ENCODE measurements at regions not wholly inside any gene's neighbourhood (a gene's known extent, or its start where the extent isn't known, plus 50 kb on each side); places are given as distances from the start of the nearest gene placed in this dataset.

DNA sequence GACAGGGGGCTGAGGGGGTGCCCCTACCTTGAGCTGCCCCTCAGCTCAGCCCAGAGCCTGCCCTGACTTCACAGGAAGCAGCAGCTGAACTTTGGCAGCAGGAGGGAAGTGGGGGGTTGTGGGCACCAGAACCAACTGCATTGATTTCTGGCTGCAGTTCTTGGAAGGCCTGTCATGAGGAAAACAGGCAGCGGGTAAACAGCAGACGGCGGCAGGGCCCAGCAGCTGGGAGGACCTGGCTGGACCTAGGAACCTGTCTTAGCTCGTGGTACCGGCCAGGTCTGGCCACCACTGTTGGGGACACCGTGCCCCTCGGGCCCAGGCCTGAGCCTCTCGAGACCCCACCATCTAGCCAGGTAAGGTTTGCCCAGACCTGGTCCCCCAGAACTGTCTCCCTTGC lies 154.2 kb upstream of the MYL2 start:
- Histone ChIP-seq H3K27ac (no peak overlapping the region), H3K79me2 (no peaks in the 10 kb centered on the region), H3K4me2 (ENCODE audit: low read length) (no peak overlapping the region), H3K36me3 (ENCODE audit: control insufficient read depth, insufficient read depth, low read length) (no peaks in the 10 kb centered on the region), H3K27me3 (ENCODE audit: control insufficient read depth, insufficient read depth, low read length) (no peaks in the 10 kb centered on the region), H3K4me3 (ENCODE audit: low read depth, low read length) (no peak overlapping the region), H3K4me1 (no peaks in the 10 kb centered on the region), H2AFZ (no peak overlapping the region), H3K9ac (no peak overlapping the region), H3K9me3 (ENCODE audit: control insufficient read depth, low read length) (no peaks in the 10 kb centered on the region)
- TF ChIP-seq, protein P1, sequence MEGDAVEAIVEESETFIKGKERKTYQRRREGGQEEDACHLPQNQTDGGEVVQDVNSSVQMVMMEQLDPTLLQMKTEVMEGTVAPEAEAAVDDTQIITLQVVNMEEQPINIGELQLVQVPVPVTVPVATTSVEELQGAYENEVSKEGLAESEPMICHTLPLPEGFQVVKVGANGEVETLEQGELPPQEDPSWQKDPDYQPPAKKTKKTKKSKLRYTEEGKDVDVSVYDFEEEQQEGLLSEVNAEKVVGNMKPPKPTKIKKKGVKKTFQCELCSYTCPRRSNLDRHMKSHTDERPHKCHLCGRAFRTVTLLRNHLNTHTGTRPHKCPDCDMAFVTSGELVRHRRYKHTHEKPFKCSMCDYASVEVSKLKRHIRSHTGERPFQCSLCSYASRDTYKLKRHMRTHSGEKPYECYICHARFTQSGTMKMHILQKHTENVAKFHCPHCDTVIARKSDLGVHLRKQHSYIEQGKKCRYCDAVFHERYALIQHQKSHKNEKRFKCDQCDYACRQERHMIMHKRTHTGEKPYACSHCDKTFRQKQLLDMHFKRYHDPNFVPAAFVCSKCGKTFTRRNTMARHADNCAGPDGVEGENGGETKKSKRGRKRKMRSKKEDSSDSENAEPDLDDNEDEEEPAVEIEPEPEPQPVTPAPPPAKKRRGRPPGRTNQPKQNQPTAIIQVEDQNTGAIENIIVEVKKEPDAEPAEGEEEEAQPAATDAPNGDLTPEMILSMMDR (IDR thresholded peaks at IDR 0.05): no peak

DNA sequence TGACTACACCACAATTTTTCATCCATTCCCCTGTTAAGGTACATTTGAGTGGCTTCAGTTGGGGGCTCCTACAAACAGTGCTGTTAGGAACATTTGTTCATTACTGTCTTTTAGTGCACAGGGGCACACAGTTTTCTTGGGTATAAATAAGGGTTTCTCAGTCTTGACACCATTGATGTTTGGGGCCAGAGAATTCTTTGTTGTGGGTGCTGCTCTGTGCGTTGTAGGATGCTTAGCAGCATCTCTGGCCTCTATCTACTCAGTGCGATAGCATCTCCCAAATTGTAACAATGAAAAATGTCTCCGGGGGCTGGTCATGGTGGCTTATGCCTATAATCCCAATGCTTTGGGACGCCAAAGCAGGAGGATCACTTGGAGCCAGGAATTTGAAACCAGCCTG lies 153.0 kb upstream of the MYL2 start:
- H3K4me2 ChIP-seq (ENCODE audit: low read length): no peak overlapping the region
- H3K27ac ChIP-seq: no peak overlapping the region
- H3K9ac ChIP-seq: no peak overlapping the region
- no peaks in the 10 kb centered on the region for H3K4me1 ChIP-seq
- no peaks in the 10 kb centered on the region for H3K79me2 ChIP-seq
- no peak overlapping the region for H2AFZ ChIP-seq
- H3K36me3 ChIP-seq (ENCODE audit: control insufficient read depth, insufficient read depth, low read length): no peaks in the 10 kb centered on the region
- H3K9me3 ChIP-seq (ENCODE audit: control insufficient read depth, low read length): no peaks in the 10 kb centered on the region
- H3K4me3 ChIP-seq (ENCODE audit: low read depth, low read length): no peak overlapping the region
- H3K27me3 ChIP-seq (ENCODE audit: control insufficient read depth, insufficient read depth, low read length): no peaks in the 10 kb centered on the region
- TF ChIP-seq, protein P1 (IDR thresholded peaks at IDR 0.05): no peak

DNA sequence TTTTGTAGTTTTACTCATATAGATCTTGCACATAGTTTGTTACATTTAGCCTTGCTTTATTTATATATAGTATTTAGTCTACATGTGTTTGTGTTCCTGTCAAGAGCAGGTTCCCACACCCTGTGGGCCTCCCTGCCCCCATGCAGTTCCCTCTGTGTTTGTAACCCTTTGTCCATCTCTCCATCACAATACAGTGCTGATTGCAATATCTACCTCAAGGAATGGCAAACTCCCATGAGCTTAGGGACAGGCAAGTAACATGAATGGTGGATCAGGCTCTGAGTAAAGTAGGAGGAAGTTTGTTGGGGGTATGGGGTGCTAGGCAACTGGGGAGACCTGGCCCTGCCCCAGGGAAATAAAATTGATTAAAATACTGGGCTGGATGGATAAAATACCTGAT lies 151.9 kb upstream of the MYL2 start:
- H3K27ac ChIP-seq: no peak overlapping the region
- no peaks in the 10 kb centered on the region for H3K36me3 ChIP-seq (ENCODE audit: control insufficient read depth, insufficient read depth, low read length)
- no peak overlapping the region for H3K4me3 ChIP-seq (ENCODE audit: low read depth, low read length)
- no peak overlapping the region for H2AFZ ChIP-seq
- no peaks in the 10 kb centered on the region for H3K27me3 ChIP-seq (ENCODE audit: control insufficient read depth, insufficient read depth, low read length)
- TF ChIP-seq, protein P1 (IDR thresholded peaks at IDR 0.05): no peak
- no peaks in the 10 kb centered on the region for H3K4me1 ChIP-seq
- no peaks in the 10 kb centered on the region for H3K79me2 ChIP-seq
- no peak overlapping the region for H3K9ac ChIP-seq
- H3K4me2 ChIP-seq (ENCODE audit: low read length): no peak overlapping the region
- H3K9me3 ChIP-seq (ENCODE audit: control insufficient read depth, low read length): no peaks in the 10 kb centered on the region

DNA sequence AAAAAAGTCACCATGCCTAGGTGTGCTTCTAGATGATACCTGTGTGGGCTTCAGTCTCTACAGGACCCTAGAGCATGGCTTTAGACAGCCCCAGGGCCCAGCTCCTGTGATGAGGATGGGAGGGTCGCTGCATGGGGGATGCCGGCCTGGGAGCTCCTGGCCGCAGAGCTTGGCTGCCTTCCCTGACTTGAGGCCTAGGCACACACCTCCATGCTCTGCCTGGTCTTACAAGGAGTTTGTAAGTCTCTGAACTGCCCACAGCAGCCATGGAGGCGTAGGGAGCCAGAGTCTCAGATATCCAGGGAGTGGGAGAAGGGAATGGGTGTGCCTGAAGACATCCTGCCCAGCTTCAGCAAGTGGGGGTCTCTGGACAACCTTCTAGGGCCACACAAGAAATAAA lies 149.5 kb upstream of the MYL2 start:
- Histone ChIP-seq H3K36me3 (ENCODE audit: control insufficient read depth, insufficient read depth, low read length) (no peaks in the 10 kb centered on the region), H3K4me2 (ENCODE audit: low read length) (no peak overlapping the region), H3K79me2 (no peaks in the 10 kb centered on the region), H3K9ac (no peak overlapping the region), H3K9me3 (ENCODE audit: control insufficient read depth, low read length) (no peaks in the 10 kb centered on the region), H2AFZ (no peak overlapping the region), H3K4me3 (ENCODE audit: low read depth, low read length) (no peak overlapping the region), H3K27ac (no peak overlapping the region), H3K27me3 (ENCODE audit: control insufficient read depth, insufficient read depth, low read length) (no peaks in the 10 kb centered on the region), H3K4me1 (no peaks in the 10 kb centered on the region)
- TF ChIP-seq, protein P1 (IDR thresholded peaks at IDR 0.05): no peak

DNA sequence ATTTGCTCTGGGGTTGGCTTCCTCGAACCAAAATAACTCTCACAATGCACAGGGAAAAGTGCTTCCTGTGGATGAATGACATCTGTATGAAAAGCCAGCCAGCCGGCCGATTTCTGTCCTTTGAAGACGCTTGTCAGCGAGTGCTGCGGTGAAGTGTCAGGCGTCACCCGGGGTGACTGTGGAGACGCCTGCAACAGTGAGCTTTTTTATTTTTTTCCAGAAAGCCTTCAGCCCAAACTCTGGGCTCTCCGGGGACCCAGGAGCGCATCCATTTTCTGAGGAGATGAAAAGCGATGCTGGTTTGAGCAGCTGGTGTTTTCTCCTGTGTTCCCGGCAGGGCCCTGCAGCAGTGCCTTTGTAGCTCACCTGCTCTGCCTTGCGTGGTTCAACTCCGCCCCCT lies 147.9 kb upstream of the MYL2 start:
- Histone ChIP-seq H3K4me2 (ENCODE audit: low read length) (no peak overlapping the region), H3K36me3 (ENCODE audit: control insufficient read depth, insufficient read depth, low read length) (no peaks in the 10 kb centered on the region), H3K9me3 (ENCODE audit: control insufficient read depth, low read length) (no peaks in the 10 kb centered on the region), H3K79me2 (no peaks in the 10 kb centered on the region), H3K4me3 (ENCODE audit: low read depth, low read length) (no peak overlapping the region), H3K27me3 (ENCODE audit: control insufficient read depth, insufficient read depth, low read length) (no peaks in the 10 kb centered on the region), H3K4me1 (no peaks in the 10 kb centered on the region), H3K27ac (no peak overlapping the region), H3K9ac (no peak overlapping the region), H2AFZ (peak overlapping the region; percentile 72)
- TF ChIP-seq, protein P1 (IDR thresholded peaks at IDR 0.05): no peak
